K562 (cell line): ENCODE measurements at regions not wholly inside any gene's neighbourhood (a gene's known extent, or its start where the extent isn't known, plus 50 kb on each side); places are given as distances from the start of the nearest gene placed in this dataset.

ENCODE experiments used
- ATAC-seq: fragments of 200-7000 bp; cut with Tn5 transposase; 3 replicates; pipeline ENCODE4 v1.9.1; 2020; ENCODE audit warnings: moderate library complexity
- BruUV-seq: library from RNA; stranded (reverse); fragments of 400-500 nt; replicated peaks from 2 replicates; lab custom pipeline; 2021; lab: Mats Ljungman, UMichigan
- CTCF ChIA-PET: fragments of 300-600 bp; formaldehyde crosslinking; extraction: SDS; loops from one replicate; lab custom pipeline; 2021; ENCODE audit warnings: low intra/inter-chr PET ratio; lab: Yijun Ruan, JAX
- POLR2A ChIA-PET: fragments of 300-600, 350-650 bp; sonication (Branson Sonifier 250); formaldehyde crosslinking; extraction: SDS; loops from one replicate; lab custom pipeline; 2021; ENCODE audit warnings: antibody characterized with exemption, inconsistent platforms; lab: Yijun Ruan, JAX
- DNase-seq, 4 experiments: peaks; one replicate each; pipeline versions ENCODE4 v3.0.0 to v3.0.0-alpha.2; 2011 to 2018; ENCODE audit warnings: low spot score in 3 of 4, mixed read lengths in 3 of 4; ENCODE audit errors: extremely low read depth in 1 of 4
- FAIRE-seq: peaks from 2 replicates; lab custom pipeline; 2011; peaks lifted over from hg19 to GRCh38; lab: Jason Lieb, UNC
- H2AFZ ChIP-seq: 2 replicates; pipeline ENCODE4 v1.6.0; 2011; ENCODE audit warnings: low read depth, low read length, control low read depth, inconsistent platforms
- H3K27ac ChIP-seq: fragments of 200-600 bp; 3 replicates; pipeline ENCODE4 v1.8.0; 2011; ENCODE audit warnings: low read depth, mild to moderate bottlenecking, control low read depth, inconsistent platforms, low read length, moderate library complexity, mixed read lengths; ENCODE audit errors: extremely low read depth
- H3K27me3 ChIP-seq, 2 experiments: fragments of 300-600 bp in 1 of 2; 2 replicates in 1 of 2; 3 replicates in 1 of 2; pipeline versions ENCODE4 v1.6.0 to v1.8.0; 2011; ENCODE audit warnings: inconsistent platforms in 2 of 2, low read length in 2 of 2, mild to moderate bottlenecking in 1 of 2, mixed read lengths in 1 of 2, moderate library complexity in 1 of 2; ENCODE audit not compliant: control insufficient read depth in 2 of 2, insufficient read depth in 2 of 2
- H3K36me3 ChIP-seq: fragments of 300-600 bp; 3 replicates; pipeline ENCODE4 v1.8.0; 2011; ENCODE audit warnings: mild to moderate bottlenecking, low read length, inconsistent platforms; ENCODE audit not compliant: control insufficient read depth, insufficient read depth
- H3K4me1 ChIP-seq, 2 experiments: fragments of 200-600 bp in 1 of 2; replicated peaks in 1 of 2; 2 replicates in 1 of 2; 3 replicates in 1 of 2; pipeline versions ENCODE4 v1.5.1 to v1.8.0; 2011; ENCODE audit warnings: inconsistent platforms in 2 of 2, low read length in 2 of 2, mild to moderate bottlenecking in 1 of 2, mixed read lengths in 1 of 2, moderate library complexity in 1 of 2; ENCODE audit not compliant: control insufficient read depth in 2 of 2, insufficient read depth in 2 of 2
- H3K4me2 ChIP-seq: 2 replicates; pipeline ENCODE4 v1.6.1; 2011; ENCODE audit warnings: low read length, control low read depth, inconsistent platforms, mixed read lengths; ENCODE audit not compliant: insufficient read depth
- H3K4me3 ChIP-seq: fragments of 200-600 bp; sonication (generic), shearing (Covaris generic); 2 replicates; pipeline ENCODE4 v1.5.1; 2016; ENCODE audit warnings: control low read depth, inconsistent platforms
- H3K79me2 ChIP-seq: fragments of 200-600 bp; 3 replicates; pipeline ENCODE4 v1.8.0; 2011; ENCODE audit warnings: low read length, inconsistent platforms; ENCODE audit not compliant: control insufficient read depth, insufficient read depth
- H3K9ac ChIP-seq, 2 experiments: 2 replicates each; pipeline versions ENCODE4 v1.6.0 to v1.6.1; 2011; ENCODE audit warnings: low read depth in 2 of 2, low read length in 2 of 2, control low read depth in 1 of 2, inconsistent platforms in 1 of 2, mild to moderate bottlenecking in 1 of 2, mixed read lengths in 1 of 2; ENCODE audit not compliant: insufficient read depth in 1 of 2
- H3K9me1 ChIP-seq: one replicate; pipeline ENCODE4 v1.6.0; 2011; ENCODE audit warnings: inconsistent platforms, mild to moderate bottlenecking, low read length, moderate library complexity; ENCODE audit not compliant: control insufficient read depth, insufficient read depth
- H3K9me3 ChIP-seq: replicated peaks from 2 replicates; pipeline ENCODE4 v1.5.1; 2011; ENCODE audit warnings: low read depth, low read length, inconsistent platforms; ENCODE audit not compliant: control insufficient read depth, insufficient read depth
- H4K20me1 ChIP-seq: replicated peaks from 2 replicates; pipeline ENCODE4 v1.6.1; 2011; ENCODE audit warnings: low read length, inconsistent platforms, mixed read lengths; ENCODE audit not compliant: control insufficient read depth, insufficient read depth
- ATF1 ChIP-seq, 2 experiments: fragments of 450-650 bp in 1 of 2; IDR thresholded peaks; 2 replicates each; pipeline ENCODE4 v1.6.1; 2016; ENCODE audit warnings: missing compliant biosample characterization in 1 of 2, missing genetic modification characterization in 1 of 2
- HDAC6 ChIP-seq: IDR thresholded peaks from 2 replicates; pipeline ENCODE4 v1.6.1; 2012; ENCODE audit warnings: low read depth, mild to moderate bottlenecking, control low read depth, inconsistent platforms, low read length, moderate library complexity
- KLF6 ChIP-seq: fragments of 250-450 bp; sonication (Bioruptor Pico); IDR thresholded peaks from 2 replicates; pipeline ENCODE4 v1.4.0; 2020; ENCODE audit warnings: mild to moderate bottlenecking, moderate library complexity, borderline replicate concordance
- MXI1 ChIP-seq: IDR thresholded peaks from 2 replicates; pipeline ENCODE4 v1.6.1; 2011; ENCODE audit warnings: low read depth, mild to moderate bottlenecking, improper control_type of control experiment, low read length
- NR4A1 ChIP-seq, 2 experiments: fragments of 250-450 bp in 1 of 2; fragments of 450-650 bp in 1 of 2; sonication (Bioruptor Pico) in 1 of 2; IDR thresholded peaks; 2 replicates each; pipeline versions ENCODE4 v1.4.0 to v1.6.1; 2016 to 2020; ENCODE audit warnings: mild to moderate bottlenecking in 2 of 2, missing compliant biosample characterization in 1 of 2, missing genetic modification characterization in 1 of 2, moderate library complexity in 1 of 2
- POLR2AphosphoS2 ChIP-seq: IDR thresholded peaks from 2 replicates; pipeline ENCODE4 v1.6.1; 2012; ENCODE audit warnings: low read length, improper control_type of control experiment
- RBBP5 ChIP-seq: fragments of 200-600 bp; sonication (generic); IDR thresholded peaks from 2 replicates; pipeline ENCODE4 v1.6.1; 2012; ENCODE audit warnings: borderline replicate concordance, mild to moderate bottlenecking, low read length, control low read depth, inconsistent platforms; ENCODE audit not compliant: insufficient read depth, poor library complexity, severe bottlenecking
- TAF1 ChIP-seq: IDR thresholded peaks from 2 replicates; pipeline ENCODE4 v1.6.1; 2011; ENCODE audit warnings: mild to moderate bottlenecking, low read length, moderate library complexity; ENCODE audit not compliant: insufficient read depth, control insufficient read depth, severe bottlenecking; ENCODE audit errors: extremely low read depth
- TAF7 ChIP-seq: fragments of 450-650 bp; IDR thresholded peaks from 2 replicates; pipeline ENCODE4 v1.6.1; 2016; ENCODE audit warnings: missing genetic modification characterization, missing compliant biosample characterization
- TEAD1 ChIP-seq, 2 experiments: fragments of 450-650 bp in 1 of 2; sonication (generic) in 1 of 2; formaldehyde crosslinking; IDR thresholded peaks; 2 replicates each; pipeline versions ENCODE4 v1.4.0 to v1.8.0; 2020 to 2022; ENCODE audit warnings: mild to moderate bottlenecking in 2 of 2, missing genetic modification reagents in 1 of 2
- ZBTB1 ChIP-seq: sonication (generic); formaldehyde crosslinking; IDR thresholded peaks from 2 replicates; pipeline ENCODE4 v1.8.1; 2023; ENCODE audit warnings: missing genetic modification reagents, low read depth, mild to moderate bottlenecking, borderline replicate concordance
- ZNF165 ChIP-seq: fragments of 250-450 bp; sonication (Bioruptor Pico); IDR thresholded peaks from 2 replicates; pipeline ENCODE4 v1.4.0; 2020; ENCODE audit warnings: borderline replicate concordance
- WGBS: fragments of 100-300 bp; shearing (Covaris generic); methylation state at CpG from one replicate; pipeline ENCODE4 v1.1.6; 2016; ENCODE audit warnings: low coverage, mixed read lengths; ENCODE audit not compliant: insufficient coverage; ENCODE audit errors: missing lambda C conversion rate; 5-methylcytosine and 5-hydroxymethylcytosine counted together
- in situ Hi-C: fragments of 300-500 bp; cut with MboI; formaldehyde crosslinking; loops from 4 replicates; pipeline ENCODE4 v1.15.0; 2018; ENCODE audit warnings: inconsistent platforms, mixed read lengths
- intact Hi-C: fragments of 100-400 bp; cut with micrococcal nuclease; formaldehyde crosslinking; loops from 2 replicates; pipeline ENCODE4 v1.14.2; 2022
- TF ChIP-seq, protein P1 (sequence below): fragments of 200-800 bp; sonication (Bioruptor generic); IDR thresholded peaks from 2 replicates; pipeline ENCODE4 v1.6.1; 2017; ENCODE audit warnings: missing genetic modification characterization, missing compliant biosample characterization
- TF ChIP-seq, protein P2 (sequence below): fragments of 450-650 bp; formaldehyde crosslinking; IDR thresholded peaks from 2 replicates; pipeline ENCODE4 v1.4.0; 2022; ENCODE audit warnings: missing genetic modification characterization
- TF ChIP-seq, protein P3 (sequence below): sonication (generic); formaldehyde crosslinking; IDR thresholded peaks from 2 replicates; pipeline ENCODE4 v1.8.0; 2022; ENCODE audit warnings: mild to moderate bottlenecking, missing genetic modification reagents

DNA sequence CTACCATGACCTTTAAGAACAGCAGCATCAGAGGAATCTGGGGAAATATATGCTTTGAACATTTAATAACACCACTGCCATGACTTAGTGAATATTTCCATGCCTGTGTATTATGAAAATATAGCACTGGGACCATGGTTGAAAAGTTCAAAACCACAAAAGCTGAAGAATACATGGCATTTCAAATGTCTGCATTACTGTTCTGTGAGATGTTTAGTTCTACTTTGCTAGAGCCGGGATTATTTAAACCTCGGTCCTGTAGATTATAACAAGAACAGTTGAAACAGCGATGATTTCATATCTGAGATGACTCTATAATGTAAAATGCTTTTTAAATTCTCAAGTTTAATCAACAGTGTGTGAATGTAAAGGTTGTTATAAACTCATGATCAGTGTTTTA lies 126.7 kb upstream of the AGA start (continued):
- TF ChIP-seq, protein P1, sequence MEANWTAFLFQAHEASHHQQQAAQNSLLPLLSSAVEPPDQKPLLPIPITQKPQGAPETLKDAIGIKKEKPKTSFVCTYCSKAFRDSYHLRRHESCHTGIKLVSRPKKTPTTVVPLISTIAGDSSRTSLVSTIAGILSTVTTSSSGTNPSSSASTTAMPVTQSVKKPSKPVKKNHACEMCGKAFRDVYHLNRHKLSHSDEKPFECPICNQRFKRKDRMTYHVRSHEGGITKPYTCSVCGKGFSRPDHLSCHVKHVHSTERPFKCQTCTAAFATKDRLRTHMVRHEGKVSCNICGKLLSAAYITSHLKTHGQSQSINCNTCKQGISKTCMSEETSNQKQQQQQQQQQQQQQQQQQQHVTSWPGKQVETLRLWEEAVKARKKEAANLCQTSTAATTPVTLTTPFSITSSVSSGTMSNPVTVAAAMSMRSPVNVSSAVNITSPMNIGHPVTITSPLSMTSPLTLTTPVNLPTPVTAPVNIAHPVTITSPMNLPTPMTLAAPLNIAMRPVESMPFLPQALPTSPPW (CRISPR knock-in tag), result no peak
- TF ChIP-seq HDAC6 (no peak), TEAD1 (CRISPR knock-in tag; IDR thresholded peaks at IDR 0.05) (no peak), TAF1 (no peak), KLF6 (CRISPR knock-in tag) (no peak), ATF1 (CRISPR knock-in tag; IDR thresholded peaks at IDR 0.05) (no peak), ATF1 (tag; IDR thresholded peaks at IDR 0.05) (no peak), POLR2AphosphoS2 (no peak), MXI1 (no peak)
- TF ChIP-seq, protein P2, sequence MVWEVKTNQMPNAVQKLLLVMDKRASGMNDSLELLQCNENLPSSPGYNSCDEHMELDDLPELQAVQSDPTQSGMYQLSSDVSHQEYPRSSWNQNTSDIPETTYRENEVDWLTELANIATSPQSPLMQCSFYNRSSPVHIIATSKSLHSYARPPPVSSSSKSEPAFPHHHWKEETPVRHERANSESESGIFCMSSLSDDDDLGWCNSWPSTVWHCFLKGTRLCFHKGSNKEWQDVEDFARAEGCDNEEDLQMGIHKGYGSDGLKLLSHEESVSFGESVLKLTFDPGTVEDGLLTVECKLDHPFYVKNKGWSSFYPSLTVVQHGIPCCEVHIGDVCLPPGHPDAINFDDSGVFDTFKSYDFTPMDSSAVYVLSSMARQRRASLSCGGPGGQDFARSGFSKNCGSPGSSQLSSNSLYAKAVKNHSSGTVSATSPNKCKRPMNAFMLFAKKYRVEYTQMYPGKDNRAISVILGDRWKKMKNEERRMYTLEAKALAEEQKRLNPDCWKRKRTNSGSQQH (CRISPR knock-in tag), result no peak

DNA sequence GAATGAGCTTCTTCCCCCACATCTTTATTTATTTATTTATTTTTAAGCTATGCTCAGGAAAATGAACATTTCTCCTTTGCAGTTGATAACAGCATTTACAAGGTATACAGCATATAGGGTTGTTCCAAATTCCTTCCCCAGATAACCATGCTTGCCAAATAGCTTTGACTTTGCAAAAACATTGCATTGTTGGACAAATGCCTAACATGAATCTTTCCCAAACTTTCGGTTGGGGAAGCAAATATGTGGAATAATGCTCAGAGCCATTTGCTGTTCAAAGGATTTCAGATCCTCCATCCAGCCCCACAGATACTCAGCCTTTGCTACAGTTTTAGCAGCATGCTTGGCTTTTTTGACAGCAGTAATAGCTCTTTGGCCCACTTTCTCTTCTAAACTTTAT lies 127.2 kb upstream of the AGA start:
- H3K4me1 ChIP-seq, result no peaks in the 10 kb centered on the region
- H3K36me3 ChIP-seq, result no peaks in the 10 kb centered on the region
- DNase-seq (no peak), FAIRE-seq (no peak), ATAC-seq (no peak)
- H3K9me1 ChIP-seq, result no peaks in the 10 kb centered on the region
- no peak overlapping the region for H3K4me3 ChIP-seq
- H3K27ac ChIP-seq, result no peak overlapping the region
- no peaks in the 10 kb centered on the region for H3K27me3 ChIP-seq
- in situ Hi-C loops (no loop called here), intact Hi-C loops (no loop called here)
- H3K79me2 ChIP-seq, result no peaks in the 10 kb centered on the region
- H3K9me3 ChIP-seq, result no peaks in the 10 kb centered on the region
- ChIA-PET CTCF (no interaction called here), POLR2A (no interaction called here)
- BruUV-seq, result no TSS peak
- no peak overlapping the region for H2AFZ ChIP-seq
- WGBS, result 7% methylated on average over 1 of the region's 1 CpG
- no peaks in the 10 kb centered on the region for H4K20me1 ChIP-seq
- no peak overlapping the region for H3K9ac ChIP-seq
- no peak overlapping the region for H3K4me2 ChIP-seq
- TF ChIP-seq, protein P3, sequence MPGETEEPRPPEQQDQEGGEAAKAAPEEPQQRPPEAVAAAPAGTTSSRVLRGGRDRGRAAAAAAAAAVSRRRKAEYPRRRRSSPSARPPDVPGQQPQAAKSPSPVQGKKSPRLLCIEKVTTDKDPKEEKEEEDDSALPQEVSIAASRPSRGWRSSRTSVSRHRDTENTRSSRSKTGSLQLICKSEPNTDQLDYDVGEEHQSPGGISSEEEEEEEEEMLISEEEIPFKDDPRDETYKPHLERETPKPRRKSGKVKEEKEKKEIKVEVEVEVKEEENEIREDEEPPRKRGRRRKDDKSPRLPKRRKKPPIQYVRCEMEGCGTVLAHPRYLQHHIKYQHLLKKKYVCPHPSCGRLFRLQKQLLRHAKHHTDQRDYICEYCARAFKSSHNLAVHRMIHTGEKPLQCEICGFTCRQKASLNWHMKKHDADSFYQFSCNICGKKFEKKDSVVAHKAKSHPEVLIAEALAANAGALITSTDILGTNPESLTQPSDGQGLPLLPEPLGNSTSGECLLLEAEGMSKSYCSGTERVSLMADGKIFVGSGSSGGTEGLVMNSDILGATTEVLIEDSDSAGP (CRISPR knock-in tag), result no peak
- TF ChIP-seq ZBTB1 (no peak), TAF7 (tag) (no peak), NR4A1 (CRISPR knock-in tag; IDR thresholded peaks at IDR 0.05) (no peak), NR4A1 (tag; IDR thresholded peaks at IDR 0.05) (no peak), ZNF165 (CRISPR knock-in tag) (no peak), RBBP5 (no peak)
